HG03354 (cell line): ENCODE measurements at regions not wholly inside any gene's neighbourhood (a gene's known extent, or its start where the extent isn't known, plus 50 kb on each side); places are given as distances from the start of the nearest gene placed in this dataset.

Source experiments
- ATAC-seq: cut with Tn5 transposase; IDR thresholded peaks from one replicate; pipeline ENCODE4 v1.9.1; 2021; ENCODE audit warnings: mild to moderate bottlenecking; ENCODE audit not compliant: unreplicated experiment, poor library complexity, severe bottlenecking

GRCh38 chr10:8438603-8439002 is 384.1 kb downstream of the GATA3 start:
- ATAC-seq: no peak

DNA sequence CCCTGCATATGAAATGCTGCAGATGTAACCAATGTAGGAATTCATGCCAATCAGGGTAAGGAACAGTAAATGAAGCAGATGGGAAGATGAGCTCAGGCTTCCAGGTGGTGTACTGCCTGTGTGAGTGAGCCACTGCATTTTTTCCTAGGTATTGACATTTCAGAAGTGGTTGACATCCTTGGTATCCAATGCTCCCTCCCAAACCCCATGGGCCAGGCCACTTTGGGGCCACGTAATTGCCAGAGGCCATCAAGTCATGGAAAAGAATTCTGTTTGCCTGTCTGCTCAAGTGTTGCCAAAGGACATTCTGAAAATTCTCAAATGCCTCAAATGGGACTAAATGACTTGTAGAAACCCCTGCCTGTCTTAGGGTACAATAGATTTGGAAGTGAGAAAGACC is 384.6 kb downstream of the GATA3 start:
- no peak for ATAC-seq

DNA sequence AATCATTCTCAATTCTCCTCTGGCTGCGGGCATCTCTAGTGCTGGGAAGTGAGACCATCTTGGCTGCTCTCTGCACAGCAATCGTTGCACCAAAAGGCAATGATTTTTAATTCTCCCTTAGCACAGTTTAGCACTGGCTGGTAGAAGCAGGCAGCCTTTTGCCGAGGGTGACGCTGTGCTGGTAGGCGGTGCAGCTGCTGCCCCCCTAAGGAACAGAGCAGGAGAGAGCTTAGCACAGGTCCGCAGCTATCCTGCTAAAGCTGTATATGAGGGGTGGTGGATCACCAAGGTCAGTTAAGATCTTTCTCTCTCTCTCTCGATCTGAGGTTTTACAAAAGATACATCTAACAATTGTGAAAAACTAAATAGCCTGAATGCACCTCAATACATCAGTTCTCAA is 390.1 kb downstream of the GATA3 start:
- no peak for ATAC-seq

GRCh38 chr10:8445353-8445752 is 390.9 kb downstream of the GATA3 start:
- ATAC-seq: no peak

- ATAC-seq: no peak
These were observed 395.4 kb downstream of the GATA3 start for GRCh38 chr10:8449909-8450308.

- ATAC-seq: no peak
These were observed 399.1 kb downstream of the GATA3 start for GRCh38 chr10:8453587-8453986.

DNA sequence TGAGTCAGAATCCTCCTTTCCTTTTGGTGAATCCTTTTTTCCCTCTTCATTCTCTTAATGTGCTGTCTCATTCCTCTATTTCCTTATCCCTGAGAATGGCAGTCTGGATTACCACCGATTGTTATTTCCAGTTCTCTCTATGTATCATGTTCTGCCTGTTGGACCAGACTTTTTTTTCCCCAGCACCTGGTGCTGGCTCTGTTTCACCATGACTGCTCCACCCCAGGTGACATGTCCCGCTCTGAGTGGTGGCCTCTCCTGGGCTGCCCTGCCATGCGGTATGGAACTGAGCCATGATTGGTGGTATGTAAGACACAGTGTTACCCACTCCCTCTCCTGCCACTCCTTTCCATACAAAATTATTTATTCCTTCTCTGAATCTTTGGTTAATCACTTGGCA is 399.9 kb downstream of the GATA3 start:
- ATAC-seq: no peak

- ATAC-seq: no peak
These were observed 400.7 kb downstream of the GATA3 start for GRCh38 chr10:8455181-8455580.

GRCh38 chr10:8456386-8456785 is 401.9 kb downstream of the GATA3 start:
- ATAC-seq: no peak

DNA sequence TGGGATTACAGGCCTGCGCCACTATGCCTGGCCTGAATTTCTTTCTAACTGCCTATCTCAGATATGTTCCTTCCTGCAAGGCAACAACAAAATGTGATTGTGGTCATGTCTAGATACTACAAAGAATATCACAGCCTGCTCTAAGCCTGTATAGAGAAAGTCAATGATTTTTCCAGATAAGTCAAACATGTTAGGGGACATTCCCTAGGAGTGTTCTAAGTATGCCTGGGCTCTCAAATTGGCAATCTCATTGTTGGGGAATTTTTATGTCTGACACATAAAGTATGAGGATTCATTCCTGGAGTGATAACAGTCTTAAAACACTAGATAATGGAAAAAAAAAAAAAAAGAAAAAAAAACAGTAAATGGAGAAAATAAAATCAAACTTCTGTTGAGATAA is 406.1 kb downstream of the GATA3 start:
- ATAC-seq: no peak

- ATAC-seq: no peak
These were observed 408.1 kb downstream of the GATA3 start for GRCh38 chr10:8462565-8462964.

DNA sequence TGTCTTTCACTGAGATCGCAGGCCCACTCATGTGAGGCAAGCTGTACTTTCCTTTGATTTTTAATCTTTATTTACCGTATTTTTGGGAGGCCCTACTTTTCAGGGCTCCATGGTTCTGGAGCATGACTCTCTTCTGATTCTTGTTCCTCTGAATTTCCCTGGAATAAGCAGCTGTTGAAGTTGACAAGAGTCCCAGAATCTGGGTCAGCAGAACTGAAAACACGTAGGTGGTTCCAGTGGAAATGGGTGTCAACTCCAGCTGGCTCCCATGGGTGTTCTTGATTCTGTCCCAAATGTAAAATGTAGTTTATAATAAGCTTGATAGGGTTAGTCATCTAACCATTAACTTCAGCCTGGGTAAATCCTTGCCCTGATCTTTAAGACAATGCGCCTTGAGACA is 409.4 kb downstream of the GATA3 start:
- ATAC-seq: no peak

- ATAC-seq: no peak
These were observed 414.0 kb downstream of the GATA3 start for GRCh38 chr10:8468477-8468876.

- ATAC-seq: no peak
These were observed 418.7 kb downstream of the GATA3 start for GRCh38 chr10:8473205-8473604.

DNA sequence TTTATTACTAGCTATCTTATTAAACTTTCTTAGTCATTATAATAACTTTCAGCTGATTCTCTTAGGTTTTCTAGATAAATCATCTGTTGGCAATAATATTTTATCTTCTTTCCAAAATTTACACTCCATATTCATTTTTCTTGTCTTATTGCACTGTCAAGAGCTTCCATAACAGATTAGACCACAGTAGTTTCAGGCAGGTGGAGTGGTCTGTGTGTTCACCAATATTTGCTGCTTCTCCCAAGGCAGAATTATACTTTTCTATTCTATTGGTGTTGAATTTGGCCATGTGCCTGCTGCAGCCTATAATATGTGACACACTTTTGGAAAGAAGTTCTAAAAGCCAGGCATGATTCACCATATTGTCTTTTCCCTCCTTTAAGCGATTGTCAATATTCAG is 422.8 kb downstream of the GATA3 start:
- no peak for ATAC-seq

GRCh38 chr10:8481718-8482504 is 427.4 kb downstream of the GATA3 start:
- ATAC-seq: no peak

- no peak for ATAC-seq
These were observed 430.5 kb downstream of the GATA3 start for GRCh38 chr10:8485032-8485431.

GRCh38 chr10:8487346-8487745 is 432.9 kb downstream of the GATA3 start:
- ATAC-seq: no peak

GRCh38 chr10:8489232-8489631 is 434.7 kb downstream of the GATA3 start:
- no peak for ATAC-seq

- ATAC-seq: no peak
These were observed 435.3 kb downstream of the GATA3 start for GRCh38 chr10:8489823-8490222.

DNA sequence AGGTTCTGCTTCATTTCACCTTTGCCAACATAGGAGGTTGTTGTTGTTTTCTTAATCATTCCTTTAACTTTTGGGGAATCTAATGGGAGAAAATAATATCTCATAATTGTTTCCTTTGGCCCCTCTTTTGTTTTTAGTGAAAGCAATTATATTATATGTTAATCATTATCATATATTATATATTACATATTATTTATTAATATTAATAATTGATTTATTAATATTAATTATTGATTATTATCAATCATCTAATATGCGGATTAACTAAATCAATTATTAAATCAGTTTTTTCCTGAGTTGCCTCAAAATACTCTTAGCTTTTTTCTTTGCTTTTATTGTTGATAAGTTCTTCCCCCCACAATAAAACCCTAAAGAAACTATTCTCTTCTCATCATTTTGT is 443.8 kb downstream of the GATA3 start:
- ATAC-seq: no peak

GRCh38 chr10:8498881-8499280 is 444.4 kb downstream of the GATA3 start:
- ATAC-seq: no peak
